ENCODE measurements at regions not wholly inside any gene's neighbourhood (a gene's known extent, or its start where the extent isn't known, plus 50 kb on each side); places are given as distances from the start of the nearest gene placed in this dataset.

- FAIRE-seq = no peak
- H3K56ac ChIP-seq (replicated peaks; ENCODE audit: insufficient read length, low read depth, low read length) = no peak overlapping the region
- H2AFZ ChIP-seq (ENCODE audit: low read length) = no peak overlapping the region
- H2AK5ac ChIP-seq (ENCODE audit: low read depth, low read length) = no peak overlapping the region
- no peak overlapping the region for H3K4me2 ChIP-seq (ENCODE audit: insufficient read depth in 1 of 2, low read depth in 2 of 2, low read length in 2 of 2)
- H2BK15ac ChIP-seq (ENCODE audit: low read length) = no peak overlapping the region
- CTCF ChIA-PET (ENCODE audit: partially characterized antibody) = interaction anchor here (0.7 to 1.4 kb wide), 2 partner anchors 18 to 58 kb away, joined by 4 to 6 read pairs; no protein-coding TSS in a partner anchor
- H3K79me1 ChIP-seq (ENCODE audit: low read depth, low read length) = no peaks in the 10 kb centered on the region
- no peak overlapping the region for H3K4me3 ChIP-seq (ENCODE audit: extremely low read depth in 1 of 4, insufficient read depth in 2 of 4, low read depth in 3 of 4, low read length in 4 of 4)
- TF ChIP-seq TEAD4 (IDR thresholded peaks at IDR 0.05; ENCODE audit: low read depth, low read length) (no peak), BACH1 (IDR thresholded peaks at IDR 0.05; ENCODE audit: low read length) (no peak), CTBP2 (IDR thresholded peaks at IDR 0.05; ENCODE audit: borderline replicate concordance, insufficient read depth, insufficient read length, low read length) (no peak), TAF7 (optimal IDR thresholded peaks at IDR 0.05; ENCODE audit: borderline replicate concordance, low read depth, low read length) (no peak), CHD1 (IDR thresholded peaks at IDR 0.05; ENCODE audit: low read depth, low read length) (no peak), YY1 (IDR thresholded peaks at IDR 0.05; ENCODE audit: low read depth, low read length) (no peak), BCL11A (IDR thresholded peaks at IDR 0.05; ENCODE audit: low read depth in 2 of 2, low read length in 2 of 2) (no peak), ZNF274 (IDR thresholded peaks at IDR 0.05; ENCODE audit: borderline replicate concordance, extremely low read depth, low read length) (no peak), SIRT6 (IDR thresholded peaks at IDR 0.05; ENCODE audit: low read length) (no peak), EGR1 (IDR thresholded peaks at IDR 0.05; ENCODE audit: borderline replicate concordance, low read depth, low read length) (no peak), RXRA (IDR thresholded peaks at IDR 0.05; ENCODE audit: insufficient read depth, low read depth, low read length) (no peak), FOSL1 (IDR thresholded peaks at IDR 0.05; ENCODE audit: insufficient read depth, low read depth, low read length) (no peak), SUZ12 (IDR thresholded peaks at IDR 0.05; ENCODE audit: low read length) (no peak), BRCA1 (IDR thresholded peaks at IDR 0.05; ENCODE audit: low read depth, low read length) (no peak), POU5F1 (IDR thresholded peaks at IDR 0.05; ENCODE audit: low read depth, low read length) (no peak), EZH2 (IDR thresholded peaks at IDR 0.05; ENCODE audit: low read depth, low read length, severe bottlenecking) (no peak)
- no peak overlapping the region for H3K14ac ChIP-seq (ENCODE audit: insufficient read length)
- H4K5ac ChIP-seq (ENCODE audit: insufficient read length, low read depth, low read length) = no peak overlapping the region
- no peak overlapping the region for H4K8ac ChIP-seq (ENCODE audit: extremely low read depth, insufficient read depth, low read length)
- no peak overlapping the region for H4K91ac ChIP-seq (replicated peaks; ENCODE audit: insufficient read length, low read length)
- no peaks in the 10 kb centered on the region for H3K79me2 ChIP-seq (ENCODE audit: control insufficient read depth in 1 of 2, insufficient read depth in 2 of 2, low read length in 2 of 2)
- no peak overlapping the region for H2BK5ac ChIP-seq (ENCODE audit: low read depth, low read length)
- H3K18ac ChIP-seq (ENCODE audit: extremely low read depth, low read length) = no peak overlapping the region
- no peaks in the 10 kb centered on the region for H3K36me3 ChIP-seq (ENCODE audit: control insufficient read depth in 2 of 4, insufficient read depth in 4 of 4, low read length in 3 of 4)
- no peak overlapping the region for H3K9ac ChIP-seq (replicated peaks in 1 of 4; ENCODE audit: extremely low read depth in 1 of 4, low read depth in 3 of 4, low read length in 3 of 4)
- H4K20me1 ChIP-seq (replicated peaks in 1 of 2; ENCODE audit: control insufficient read depth in 1 of 2, insufficient read depth in 2 of 2, low read length in 2 of 2) = no peaks in the 10 kb centered on the region
- no peak overlapping the region for H3K4ac ChIP-seq (replicated peaks; ENCODE audit: insufficient read length, low read depth, low read length)
- H3K9me3 ChIP-seq (ENCODE audit: insufficient read depth in 2 of 2, low read depth in 1 of 2, low read length in 1 of 2) = no peaks in the 10 kb centered on the region
- DNase-seq (ENCODE audit: low read depth in 1 of 2, low spot score in 2 of 2) = no peak
- H2BK12ac ChIP-seq (ENCODE audit: low read depth, low read length) = no peak overlapping the region
- H3K23ac ChIP-seq (ENCODE audit: insufficient read length) = no peak overlapping the region
- H2BK120ac ChIP-seq (replicated peaks; ENCODE audit: low read depth, low read length) = no peak overlapping the region
- H3K27me3 ChIP-seq (replicated peaks in 1 of 4; ENCODE audit: control insufficient read depth in 3 of 4, extremely low read depth in 1 of 4, insufficient read depth in 3 of 4, low read length in 3 of 4) = no peaks in the 10 kb centered on the region
- no peak overlapping the region for H3K27ac ChIP-seq (ENCODE audit: low read depth, low read length)
- POLR2A ChIA-PET (ENCODE audit: partially characterized antibody) = no interaction called here
- H3K4me1 ChIP-seq (replicated peaks in 1 of 4; ENCODE audit: control insufficient read depth in 3 of 4, insufficient read depth in 4 of 4, low read length in 3 of 4) = no peaks in the 10 kb centered on the region
- no peak overlapping the region for H2BK20ac ChIP-seq (ENCODE audit: low read length)
- no peaks in the 10 kb centered on the region for H3K23me2 ChIP-seq (ENCODE audit: low read depth, low read length)
Measured at GRCh38 chr3:76643623-76644304, 396.1 kb upstream of the ROBO2 start.

All from H1 (cell line).